GM18502 (cell line): ENCODE measurements at regions not wholly inside any gene's neighbourhood (a gene's known extent, or its start where the extent isn't known, plus 50 kb on each side); places are given as distances from the start of the nearest gene placed in this dataset.

Source experiments
- ATAC-seq: cut with Tn5 transposase; IDR thresholded peaks from one replicate; pipeline ENCODE4 v1.9.1; 2021; ENCODE audit warnings: mild to moderate bottlenecking; ENCODE audit not compliant: unreplicated experiment, poor library complexity

GRCh38 chr16:66290431-66290830 lies 76.1 kb upstream of the CDH5 start:
- no peak for ATAC-seq

GRCh38 chr16:66289986-66290385 lies 76.5 kb upstream of the CDH5 start:
- no peak for ATAC-seq

- no peak for ATAC-seq
These were observed 77.3 kb upstream of the CDH5 start for GRCh38 chr16:66289051-66289680.

GRCh38 chr16:66287926-66288325 lies 78.6 kb upstream of the CDH5 start:
- no peak for ATAC-seq

- ATAC-seq, result no peak
These were observed 79.1 kb upstream of the CDH5 start for GRCh38 chr16:66287416-66287815.

GRCh38 chr16:66286527-66286926 lies 80.0 kb upstream of the CDH5 start:
- no peak for ATAC-seq

GRCh38 chr16:66278604-66279262 lies 87.8 kb upstream of the CDH5 start:
- ATAC-seq, result no peak

GRCh38 chr16:66278111-66278531 lies 88.4 kb upstream of the CDH5 start:
- ATAC-seq, result no peak

GRCh38 chr16:66277311-66278070 lies 89.0 kb upstream of the CDH5 start:
- ATAC-seq, result no peak

- ATAC-seq, result no peak
These were observed 90.6 kb upstream of the CDH5 start for GRCh38 chr16:66275775-66276428.

GRCh38 chr16:66274335-66275110 lies 92.0 kb upstream of the CDH5 start:
- ATAC-seq, result peak; percentile 53

- no peak for ATAC-seq
These were observed 92.7 kb upstream of the CDH5 start for GRCh38 chr16:66273644-66274334.

- no peak for ATAC-seq
These were observed 93.4 kb upstream of the CDH5 start for GRCh38 chr16:66273053-66273452.

- ATAC-seq, result no peak
These were observed 94.0 kb upstream of the CDH5 start for GRCh38 chr16:66272461-66272860.

- no peak for ATAC-seq
These were observed 95.1 kb upstream of the CDH5 start for GRCh38 chr16:66271074-66272060.

- ATAC-seq, result peak; percentile 71
These were observed 96.1 kb upstream of the CDH5 start for GRCh38 chr16:66270333-66270927.

GRCh38 chr16:66269617-66270332 lies 96.7 kb upstream of the CDH5 start:
- no peak for ATAC-seq
